Brain pericyte (primary cell): ENCODE measurements at regions not wholly inside any gene's neighbourhood (a gene's known extent, or its start where the extent isn't known, plus 50 kb on each side); places are given as distances from the start of the nearest gene placed in this dataset.
"Not testable (repeated sequence)": the region's sequence is repeated elsewhere in the genome, so short reads cannot be mapped to it uniquely, and the experiment has no call there.

ENCODE experiments used
- DNase-seq: peaks from one replicate; pipeline ENCODE4 v3.0.0-alpha.2; 2012; ENCODE audit warnings: low read depth, low spot score

- not testable (repeated sequence) for DNase-seq
Measured at GRCh38 chr2:228425411-228426060, 244.0 kb upstream of the SPHKAP start.

GRCh38 chr2:228417956-228418355 is 236.5 kb upstream of the SPHKAP start:
- DNase-seq, result no peak

GRCh38 chr2:228417526-228417925 is 236.0 kb upstream of the SPHKAP start:
- DNase-seq, result no peak

- DNase-seq, result no peak
Measured at GRCh38 chr2:228410061-228410460, 228.6 kb upstream of the SPHKAP start.

- DNase-seq, result no peak
Measured at GRCh38 chr2:228409493-228409892, 228.0 kb upstream of the SPHKAP start.

- DNase-seq, result no peak
Measured at GRCh38 chr2:228408529-228409227, 227.2 kb upstream of the SPHKAP start.

GRCh38 chr2:228407821-228408220 is 226.3 kb upstream of the SPHKAP start:
- no peak for DNase-seq

GRCh38 chr2:228401065-228401912 is 219.8 kb upstream of the SPHKAP start:
- no peak for DNase-seq

- DNase-seq, result no peak
Measured at GRCh38 chr2:228387776-228388175, 206.3 kb upstream of the SPHKAP start.

- no peak for DNase-seq
Measured at GRCh38 chr2:228378696-228379425, 197.4 kb upstream of the SPHKAP start.

- no peak for DNase-seq
Measured at GRCh38 chr2:228378233-228378632, 196.7 kb upstream of the SPHKAP start.

- no peak for DNase-seq
Measured at GRCh38 chr2:228377533-228377932, 196.0 kb upstream of the SPHKAP start.

GRCh38 chr2:228374741-228375140 is 193.3 kb upstream of the SPHKAP start:
- DNase-seq, result no peak

- no peak for DNase-seq
Measured at GRCh38 chr2:228373191-228373590, 191.7 kb upstream of the SPHKAP start.

- no peak for DNase-seq
Measured at GRCh38 chr2:228372212-228372611, 190.7 kb upstream of the SPHKAP start.

- DNase-seq, result no peak
Measured at GRCh38 chr2:228369400-228370031, 188.0 kb upstream of the SPHKAP start.

- no peak for DNase-seq
Measured at GRCh38 chr2:228367356-228367755, 185.9 kb upstream of the SPHKAP start.

- no peak for DNase-seq
Measured at GRCh38 chr2:228359473-228359872, 178.0 kb upstream of the SPHKAP start.

- DNase-seq, result no peak
Measured at GRCh38 chr2:228355897-228356296, 174.4 kb upstream of the SPHKAP start.

- DNase-seq, result not testable (repeated sequence)
Measured at GRCh38 chr2:228352980-228353379, 171.5 kb upstream of the SPHKAP start.

- no peak for DNase-seq
Measured at GRCh38 chr2:228352048-228352447, 170.6 kb upstream of the SPHKAP start.
